SK-N-SH (cell line): ENCODE measurements at regions not wholly inside any gene's neighbourhood (a gene's known extent, or its start where the extent isn't known, plus 50 kb on each side); places are given as distances from the start of the nearest gene placed in this dataset.
A peak's percentile ranks its signal among the peaks of the same experiment; 100 is the strongest.

Source experiments
- CTCF ChIA-PET: fragments of 300-600, 350-600 bp; formaldehyde crosslinking; extraction: SDS; loops from one replicate; lab custom pipeline; 2021; lab: Yijun Ruan, JAX
- POLR2A ChIA-PET: fragments of 350-600 bp; sonication (Branson Sonifier 250); formaldehyde crosslinking; extraction: SDS; loops from one replicate; lab custom pipeline; 2020; ENCODE audit warnings: antibody characterized with exemption, inconsistent platforms; lab: Yijun Ruan, JAX
- DNase-seq: peaks from one replicate; pipeline ENCODE4 v3.0.0; 2012
- H2AFZ ChIP-seq: fragments of 200-600 bp; sonication (generic); 2 replicates; pipeline ENCODE4 v1.8.1; 2016; ENCODE audit warnings: antibody characterized with exemption, mild to moderate bottlenecking, low read depth
- H3F3A ChIP-seq: fragments of 200-600 bp; sonication (generic); replicated peaks from 2 replicates; pipeline ENCODE3; 2016; ENCODE audit warnings: antibody characterized with exemption, mild to moderate bottlenecking; ENCODE audit not compliant: insufficient read depth
- H3K27ac ChIP-seq, 2 experiments: fragments of 200-500 bp in 1 of 2; fragments of 200-600 bp in 1 of 2; sonication (Bioruptor generic) in 1 of 2; sonication (generic), shearing (Covaris generic) in 1 of 2; 2 replicates each; pipeline versions ENCODE4 v1.5.1 to v1.6.1; 2014 to 2016; ENCODE audit warnings: low read depth in 2 of 2, inconsistent platforms in 1 of 2, low read length in 1 of 2, mild to moderate bottlenecking in 1 of 2, mixed read lengths in 1 of 2
- H3K27me3 ChIP-seq: fragments of 200-600 bp; sonication (generic), shearing (Covaris generic); 2 replicates; pipeline ENCODE4 v1.6.1; 2016; ENCODE audit warnings: mixed run types; ENCODE audit not compliant: insufficient read depth
- H3K36me3 ChIP-seq, 2 experiments: fragments of 200-500 bp in 1 of 2; fragments of 200-600 bp in 1 of 2; sonication (Bioruptor generic) in 1 of 2; sonication (generic) in 1 of 2; replicated peaks in 1 of 2; 2 replicates each; pipeline versions ENCODE3 to v1.5.1; 2014 to 2016; ENCODE audit warnings: low read length in 1 of 2, mild to moderate bottlenecking in 1 of 2; ENCODE audit not compliant: insufficient read depth in 2 of 2, control insufficient read depth in 1 of 2
- H3K4me1 ChIP-seq, 2 experiments: fragments of 200-500 bp in 1 of 2; fragments of 200-600 bp in 1 of 2; sonication (Bioruptor generic) in 1 of 2; sonication (generic), shearing (Covaris generic) in 1 of 2; 2 replicates each; pipeline versions ENCODE4 v1.5.1 to v1.6.1; 2014 to 2016; ENCODE audit warnings: low read depth in 1 of 2, low read length in 1 of 2, mixed run types in 1 of 2; ENCODE audit not compliant: insufficient read depth in 2 of 2, control insufficient read depth in 1 of 2
- H3K4me2 ChIP-seq: fragments of 200-600 bp; sonication (generic), shearing (Covaris generic); 2 replicates; pipeline ENCODE4 v1.6.1; 2017; ENCODE audit warnings: mixed run types
- H3K4me3 ChIP-seq, 2 experiments: fragments of 200-500 bp in 1 of 2; fragments of 200-600 bp in 1 of 2; sonication (Bioruptor generic) in 1 of 2; sonication (generic), shearing (Covaris generic) in 1 of 2; 2 replicates each; pipeline versions ENCODE4 v1.5.1 to v1.8.1; 2014 to 2016; ENCODE audit warnings: low read depth in 2 of 2, inconsistent platforms in 1 of 2, low read length in 1 of 2, mild to moderate bottlenecking in 1 of 2, mixed read lengths in 1 of 2, moderate library complexity in 1 of 2
- H3K79me2 ChIP-seq: fragments of 200-600 bp; sonication (generic); 2 replicates; pipeline ENCODE4 v1.8.1; 2017; ENCODE audit warnings: mild to moderate bottlenecking; ENCODE audit not compliant: insufficient read depth
- H3K9ac ChIP-seq: fragments of 200-600 bp; sonication (generic); 2 replicates; pipeline ENCODE4 v1.6.1; 2017; ENCODE audit warnings: mixed run types
- H3K9me2 ChIP-seq: fragments of 200-600 bp; sonication (generic); 2 replicates; pipeline ENCODE4 v1.6.1; 2017; ENCODE audit warnings: mixed run types
- H3K9me3 ChIP-seq: fragments of 200-600 bp; sonication (generic); 2 replicates; pipeline ENCODE4 v1.6.1; 2017; ENCODE audit warnings: mixed run types, mild to moderate bottlenecking, moderate library complexity
- H4K20me1 ChIP-seq: fragments of 200-600 bp; sonication (generic); 2 replicates; pipeline ENCODE4 v1.6.1; 2017; ENCODE audit warnings: mild to moderate bottlenecking, mixed run types; ENCODE audit not compliant: insufficient read depth
- CHD2 ChIP-seq: fragments of 150-350 bp; IDR thresholded peaks from 2 replicates; pipeline ENCODE4 v1.6.1; 2018; ENCODE audit warnings: low read length; ENCODE audit not compliant: partially characterized antibody
- EP300 ChIP-seq, 2 experiments: IDR thresholded peaks; 2 replicates each; pipeline versions ENCODE4 v1.4.0 to v1.6.1; 2012; ENCODE audit warnings: borderline replicate concordance in 1 of 2, low read depth in 1 of 2, low read length in 1 of 2
- EZH2phosphoT487 ChIP-seq: fragments of 200-600 bp; sonication (generic); IDR thresholded peaks from 2 replicates; pipeline ENCODE4 v1.6.1; 2017; ENCODE audit warnings: low read depth, mixed run types, mild to moderate bottlenecking, antibody characterized with exemption, moderate library complexity, borderline replicate concordance
- FOXM1 ChIP-seq: IDR thresholded peaks from 2 replicates; pipeline ENCODE4 v1.4.0; 2012; ENCODE audit warnings: low read depth, mild to moderate bottlenecking
- GATA2 ChIP-seq: sonication (generic); formaldehyde crosslinking; IDR thresholded peaks from 2 replicates; pipeline ENCODE4 v1.5.0; 2020; ENCODE audit warnings: mild to moderate bottlenecking, missing genetic modification reagents
- MEF2A ChIP-seq: IDR thresholded peaks from 2 replicates; pipeline ENCODE4 v1.4.0; 2012; ENCODE audit warnings: low read depth, borderline replicate concordance
- MXI1 ChIP-seq: IDR thresholded peaks from 2 replicates; pipeline ENCODE4 v1.6.1; 2012; ENCODE audit warnings: mild to moderate bottlenecking, low read depth, low read length, improper control_type of control experiment
- NFIC ChIP-seq: IDR thresholded peaks from 2 replicates; pipeline ENCODE4 v1.4.0; 2012; ENCODE audit warnings: borderline replicate concordance
- NRF1 ChIP-seq: IDR thresholded peaks from 2 replicates; pipeline ENCODE4 v1.6.1; 2012; ENCODE audit warnings: low read depth, mild to moderate bottlenecking, low read length
- PBX3 ChIP-seq: IDR thresholded peaks from 2 replicates; pipeline ENCODE4; 2012
- RCOR1 ChIP-seq: fragments of 150-350 bp; IDR thresholded peaks from 2 replicates; pipeline ENCODE4 v1.6.1; 2017; ENCODE audit warnings: antibody characterized with exemption, low read length
- REST ChIP-seq: IDR thresholded peaks from 2 replicates; pipeline ENCODE4 v1.6.1; 2012; ENCODE audit warnings: mild to moderate bottlenecking, low read depth, low read length, moderate library complexity
- RXRA ChIP-seq: IDR thresholded peaks from 2 replicates; pipeline ENCODE4 v1.4.0; 2012; ENCODE audit warnings: low read depth, mild to moderate bottlenecking, borderline replicate concordance
- SIN3A ChIP-seq: IDR thresholded peaks from 2 replicates; pipeline ENCODE4 v1.6.1; 2012; ENCODE audit warnings: low read depth, mild to moderate bottlenecking, low read length, moderate library complexity, borderline replicate concordance
- SMC3 ChIP-seq: IDR thresholded peaks from 2 replicates; pipeline ENCODE4 v1.6.1; 2012; ENCODE audit warnings: low read depth, low read length, improper control_type of control experiment
- USF1 ChIP-seq: IDR thresholded peaks from 2 replicates; pipeline ENCODE4 v1.4.0; 2012; ENCODE audit warnings: low read depth, borderline replicate concordance
- ZBTB33 ChIP-seq: IDR thresholded peaks from 2 replicates; pipeline ENCODE4 v1.4.0; 2012; ENCODE audit warnings: low read depth, borderline replicate concordance
- WGBS: methylation state at CpG from one replicate; pipeline ENCODE4 v1.1.6; 2017; ENCODE audit warnings: low lambda C conversion rate; 5-methylcytosine and 5-hydroxymethylcytosine counted together

GRCh38 chr4:124946696-124947095 is 234.2 kb upstream of the ANKRD50 start:
- Histone ChIP-seq H3K9ac (peak overlapping the region; percentile 39; the same call in 1 of the 2 replicates), H3F3A (peaks cover 43% of the 10 kb centered on the region), H3K79me2 (no peaks in the 10 kb centered on the region), H3K9me2 (no peaks in the 10 kb centered on the region), H3K4me2 (peak overlapping the region; percentile 64), H3K27ac (peak overlapping the region in 1 of 2 experiments; percentile 75; a peak in 2 of 4 replicates), H3K27me3 (no peaks in the 10 kb centered on the region), H3K4me3 (no peak overlapping the region), H3K9me3 (no peaks in the 10 kb centered on the region), H3K4me1 (peaks cover 0 to 31% of the 10 kb centered on the region in 2 experiments; a peak in 2 of 4 replicates), H4K20me1 (no peaks in the 10 kb centered on the region), H2AFZ (peak overlapping the region; percentile 74), H3K36me3 (no peaks in the 10 kb centered on the region)
- ChIA-PET CTCF (no interaction called here), POLR2A (no interaction called here)
- WGBS: 50% methylated on average over 2 of the region's 2 CpGs
- no peak for TF ChIP-seq CHD2
- TF ChIP-seq PBX3: no peak
- DNase-seq: no peak

GRCh38 chr4:124945422-124945821 is 232.9 kb upstream of the ANKRD50 start:
- H3K36me3 ChIP-seq: no peaks in the 10 kb centered on the region
- peak overlapping the region; percentile 22 to 28; a peak in 2 of 4 replicates for H3K4me3 ChIP-seq
- WGBS: 67% methylated on average over 1 of the region's 1 CpG
- H3K4me2 ChIP-seq: peak overlapping the region; percentile 62
- no peaks in the 10 kb centered on the region for H4K20me1 ChIP-seq
- no peaks in the 10 kb centered on the region for H3K9me3 ChIP-seq
- peak overlapping the region in 1 of 2 experiments; percentile 98; a peak in 2 of 4 replicates for H3K27ac ChIP-seq
- H3K9ac ChIP-seq: peak overlapping the region; percentile 32
- TF ChIP-seq RXRA (no peak), NRF1 (no peak), GATA2 (CRISPR knock-in tag) (no peak), REST (no peak), EP300 (IDR thresholded peaks at IDR 0.05; ENCODE audit: borderline replicate concordance in 1 of 2, low read depth in 1 of 2, low read length in 1 of 2) (no peak), SIN3A (no peak), USF1 (no peak), RCOR1 (no peak), NFIC (no peak), MEF2A (no peak), MXI1 (no peak), ZBTB33 (no peak), FOXM1 (no peak), EZH2phosphoT487 (no peak), SMC3 (no peak)
- ChIA-PET CTCF (no interaction called here), POLR2A (no interaction called here)
- H3K27me3 ChIP-seq: no peaks in the 10 kb centered on the region
- peaks cover 55% of the 10 kb centered on the region for H3F3A ChIP-seq
- H2AFZ ChIP-seq: peak overlapping the region; percentile 71; the same call in 1 of the 2 replicates
- no peak for DNase-seq
- no peaks in the 10 kb centered on the region for H3K79me2 ChIP-seq
- peaks cover 0 to 40% of the 10 kb centered on the region in 2 experiments; a peak in 2 of 4 replicates for H3K4me1 ChIP-seq
- H3K9me2 ChIP-seq: no peaks in the 10 kb centered on the region
